HCT116 (cell line): ENCODE measurements at regions not wholly inside any gene's neighbourhood (a gene's known extent, or its start where the extent isn't known, plus 50 kb on each side); places are given as distances from the start of the nearest gene placed in this dataset.

Source experiments
- ATAC-seq: fragments of 200-7000 bp; cut with Tn5 transposase; 2 replicates; pipeline ENCODE4 v1.9.1; 2020; ENCODE audit warnings: mild to moderate bottlenecking, moderate library complexity
- BruUV-seq: library from RNA; stranded (reverse); fragments of 400-500 nt; replicated peaks from 2 replicates; lab custom pipeline; 2021; lab: Mats Ljungman, UMichigan
- CTCF ChIA-PET: fragments of 300-600 bp; sonication (Branson Sonifier 250); formaldehyde crosslinking; loops from one replicate; lab custom pipeline; 2021; ENCODE audit warnings: antibody characterized with exemption; lab: Charles Lee
- POLR2A ChIA-PET: fragments of 300-600, 350-600 bp; sonication (Branson Sonifier 250); formaldehyde crosslinking; loops from one replicate; lab custom pipeline; 2021; ENCODE audit warnings: antibody characterized with exemption; lab: Charles Lee
- RAD21 ChIA-PET, 2 experiments: fragments of 300-600 bp; sonication (Branson Sonifier 250); formaldehyde crosslinking; loops; one replicate each; lab custom pipeline; 2023; ENCODE audit warnings: low total read pairs in 2 of 2; ENCODE audit not compliant: uncharacterized antibody in 2 of 2, unreplicated experiment in 2 of 2, low non-redundant PET in 1 of 2; lab: Charles Lee
- DNase-seq: peaks from one replicate; pipeline ENCODE4 v3.0.0-alpha.2; 2010; ENCODE audit warnings: low read depth, low spot score
- H2AFZ ChIP-seq: fragments of 200-600 bp; shearing (Covaris generic), sonication (generic); 2 replicates; pipeline ENCODE4 v1.6.1; 2017; ENCODE audit warnings: low read depth, mixed run types, mixed read lengths, antibody characterized with exemption, low read length; ENCODE audit not compliant: poor library complexity, severe bottlenecking
- H3K27ac ChIP-seq: 2 replicates; pipeline ENCODE4 v1.5.1; 2012; ENCODE audit warnings: low read depth, low read length
- H3K27me3 ChIP-seq: fragments of 200-600 bp; sonication (generic); 2 replicates; pipeline ENCODE4 v1.6.1; 2016; ENCODE audit warnings: mixed run types, low read length, mixed read lengths; ENCODE audit not compliant: insufficient read depth
- H3K36me3 ChIP-seq, 2 experiments: fragments of 200-500 bp in 1 of 2; fragments of 200-600 bp in 1 of 2; sonication (Bioruptor generic) in 1 of 2; sonication (generic) in 1 of 2; 2 replicates each; pipeline versions ENCODE4 v1.5.1 to v1.6.1; 2014 to 2016; ENCODE audit warnings: low read length in 2 of 2, inconsistent platforms in 1 of 2, mixed read lengths in 1 of 2, mixed run types in 1 of 2; ENCODE audit not compliant: insufficient read depth in 2 of 2, control insufficient read depth in 1 of 2
- H3K4me1 ChIP-seq, 2 experiments: fragments of 200-600 bp in 1 of 2; sonication (generic) in 1 of 2; 2 replicates each; pipeline versions ENCODE4 v1.5.1 to v1.6.1; 2012 to 2017; ENCODE audit warnings: low read length in 2 of 2, inconsistent platforms in 1 of 2, mild to moderate bottlenecking in 1 of 2, mixed read lengths in 1 of 2, mixed run types in 1 of 2, moderate library complexity in 1 of 2; ENCODE audit not compliant: insufficient read depth in 2 of 2, control insufficient read depth in 1 of 2
- H3K4me2 ChIP-seq: fragments of 200-600 bp; sonication (generic); 2 replicates; pipeline ENCODE4 v1.6.1; 2017; ENCODE audit warnings: mixed run types, low read length, mixed read lengths
- H3K4me3 ChIP-seq, 2 experiments: fragments of 200-600 bp in 1 of 2; sonication (generic) in 1 of 2; replicated peaks in 1 of 2; 2 replicates each; pipeline ENCODE4 v1.5.1; 2011 to 2016; ENCODE audit warnings: low read length in 2 of 2, control low read depth in 1 of 2, low read depth in 1 of 2, mild to moderate bottlenecking in 1 of 2, mixed read lengths in 1 of 2, mixed run types in 1 of 2
- H3K79me2 ChIP-seq: fragments of 200-600 bp; sonication (generic); 2 replicates; pipeline ENCODE4 v1.6.1; 2017; ENCODE audit warnings: mild to moderate bottlenecking, mixed run types, low read length, moderate library complexity, mixed read lengths; ENCODE audit not compliant: insufficient read depth
- H3K9ac ChIP-seq: fragments of 200-600 bp; sonication (generic); 2 replicates; pipeline ENCODE4 v1.6.1; 2016; ENCODE audit warnings: low read length, mixed read lengths
- H3K9me2 ChIP-seq: fragments of 200-600 bp; sonication (generic), shearing (Covaris generic); 2 replicates; pipeline ENCODE4 v1.6.1; 2017; ENCODE audit warnings: mixed run types, mild to moderate bottlenecking, moderate library complexity; ENCODE audit not compliant: insufficient read depth
- H3K9me3 ChIP-seq, 2 experiments: fragments of 200-500 bp in 1 of 2; fragments of 200-600 bp in 1 of 2; sonication (Bioruptor generic) in 1 of 2; sonication (generic) in 1 of 2; 2 replicates each; pipeline ENCODE4 v1.6.1; 2014 to 2017; ENCODE audit warnings: low read length in 2 of 2, mixed read lengths in 2 of 2, inconsistent platforms in 1 of 2, low read depth in 1 of 2, mild to moderate bottlenecking in 1 of 2, mixed run types in 1 of 2, moderate library complexity in 1 of 2; ENCODE audit not compliant: control insufficient read depth in 1 of 2, insufficient read depth in 1 of 2
- H4K20me1 ChIP-seq: fragments of 200-600 bp; sonication (generic), shearing (Covaris generic); 2 replicates; pipeline ENCODE4 v1.6.1; 2017; ENCODE audit warnings: mixed run types, mild to moderate bottlenecking, moderate library complexity; ENCODE audit not compliant: insufficient read depth
- CBX3 ChIP-seq: IDR thresholded peaks from 2 replicates; pipeline ENCODE4 v1.6.1; 2012; ENCODE audit warnings: low read depth
- EGR1 ChIP-seq: IDR thresholded peaks from 2 replicates; pipeline ENCODE4 v1.6.1; 2012; ENCODE audit warnings: low read depth
- ELF1 ChIP-seq: IDR thresholded peaks from 2 replicates; pipeline ENCODE4 v1.6.1; 2012; ENCODE audit warnings: low read depth, borderline replicate concordance
- EZH2 ChIP-seq: fragments of 200-600 bp; sonication (generic); IDR thresholded peaks from 2 replicates; pipeline ENCODE4 v1.6.1; 2017; ENCODE audit warnings: antibody characterized with exemption, mixed run types
- EZH2phosphoT487 ChIP-seq: fragments of 200-600 bp; IDR thresholded peaks from 2 replicates; pipeline ENCODE4 v1.6.1; 2018; ENCODE audit warnings: antibody characterized with exemption, borderline replicate concordance
- FOSL1 ChIP-seq: IDR thresholded peaks from 2 replicates; pipeline ENCODE4 v1.6.1; 2012; ENCODE audit warnings: low read depth
- POLR2A ChIP-seq: IDR thresholded peaks from 2 replicates; pipeline ENCODE4 v1.7.0; 2011; ENCODE audit warnings: borderline replicate concordance; ENCODE audit not compliant: insufficient read depth, insufficient read length; ENCODE audit errors: extremely low read depth
- POLR2AphosphoS5 ChIP-seq: IDR thresholded peaks from 2 replicates; pipeline ENCODE4 v1.6.1; 2011; ENCODE audit warnings: mild to moderate bottlenecking, low read depth, low read length, moderate library complexity
- RAD21 ChIP-seq: IDR thresholded peaks from 2 replicates; pipeline ENCODE4 v1.6.1; 2012; ENCODE audit warnings: low read depth, mild to moderate bottlenecking
- SP1 ChIP-seq: IDR thresholded peaks from 2 replicates; pipeline ENCODE4 v1.6.1; 2012; ENCODE audit warnings: low read depth
- SRF ChIP-seq: IDR thresholded peaks from 2 replicates; pipeline ENCODE4 v1.6.1; 2012; ENCODE audit warnings: low read depth
- TCF7L2 ChIP-seq: IDR thresholded peaks from 2 replicates; pipeline ENCODE4 v1.7.0; 2011; ENCODE audit warnings: borderline replicate concordance, inconsistent platforms; ENCODE audit not compliant: insufficient read depth, insufficient read length; ENCODE audit errors: extremely low read depth
- YY1 ChIP-seq: IDR thresholded peaks from 2 replicates; pipeline ENCODE4 v1.6.1; 2011; ENCODE audit warnings: low read length, low read depth, moderate library complexity, mild to moderate bottlenecking; ENCODE audit not compliant: insufficient replicate concordance; ENCODE audit errors: extremely low read depth
- ZFX ChIP-seq: fragments of 450-650 bp; IDR thresholded peaks from 2 replicates; pipeline ENCODE4 v1.6.1; 2017
- ZNF274 ChIP-seq: fragments of 200-500 bp; sonication (Bioruptor generic); IDR thresholded peaks from 2 replicates; pipeline ENCODE4 v1.6.1; 2014; ENCODE audit warnings: mild to moderate bottlenecking, low read depth, low read length, inconsistent platforms
- intact Hi-C: fragments of 100-400 bp; cut with micrococcal nuclease; formaldehyde crosslinking; loops from 2 replicates; pipeline ENCODE4 v1.10.0; 2022
- TF ChIP-seq, protein P1 (sequence below): IDR thresholded peaks from 2 replicates; pipeline ENCODE4 v1.6.1; 2012
- TF ChIP-seq, protein P2 (sequence below): IDR thresholded peaks from 2 replicates; pipeline ENCODE4 v1.6.1; 2011; ENCODE audit warnings: mild to moderate bottlenecking, low read length, moderate library complexity; ENCODE audit not compliant: insufficient replicate concordance; ENCODE audit errors: extremely low read depth

DNA sequence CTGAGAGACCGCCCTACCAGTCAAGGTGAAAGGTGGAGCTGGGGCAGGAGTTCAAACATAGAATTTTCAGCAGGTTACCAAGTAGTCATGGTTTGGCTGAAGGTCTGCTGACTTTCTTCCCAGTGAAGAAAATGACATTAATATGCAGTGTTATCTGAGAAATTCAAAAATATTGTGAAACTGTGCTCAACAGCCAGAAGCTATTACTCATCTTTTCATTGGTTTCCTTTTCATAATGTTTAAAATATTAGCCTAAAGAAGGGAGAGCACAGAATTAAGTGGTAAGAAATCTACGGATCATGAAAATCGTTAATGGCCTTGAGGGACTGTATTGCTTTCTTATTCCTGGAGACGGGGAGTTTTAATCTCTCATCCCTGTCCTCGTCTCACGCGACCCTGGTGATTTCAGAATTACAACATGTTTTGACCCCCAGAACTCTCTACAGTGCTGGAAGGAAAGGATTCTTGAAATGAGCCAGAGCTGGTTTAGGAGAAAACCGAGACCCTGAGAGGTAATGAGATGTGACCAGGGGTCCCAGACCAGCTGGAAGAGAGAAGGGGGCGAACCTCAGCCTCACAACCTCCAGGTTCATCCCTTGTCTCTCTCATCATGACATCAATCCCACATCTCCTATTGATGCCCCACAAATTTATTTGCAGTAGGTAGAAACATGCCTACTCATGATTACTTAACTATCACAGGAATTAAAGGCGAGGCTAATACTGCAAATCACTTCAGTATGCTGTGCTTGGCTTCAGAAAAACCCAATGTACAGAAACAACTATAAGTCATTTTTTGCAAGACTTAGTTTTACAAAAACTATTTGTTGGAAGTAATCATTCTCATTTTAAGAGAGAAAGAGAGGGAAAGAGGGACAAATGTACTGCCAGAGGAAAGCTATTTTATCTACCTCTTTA is 209.5 kb downstream of the FNDC1 start:
- H3K27ac ChIP-seq: no peak overlapping the region
- ChIA-PET RAD21 (no interaction called here), CTCF (no interaction called here), POLR2A (no interaction called here)
- no peak for ATAC-seq
- H2AFZ ChIP-seq: no peak overlapping the region
- no peaks in the 10 kb centered on the region for H3K36me3 ChIP-seq
- no peak overlapping the region for H3K4me2 ChIP-seq
- no peaks in the 10 kb centered on the region for H3K79me2 ChIP-seq
- no peak for DNase-seq
- no peaks in the 10 kb centered on the region for H3K4me1 ChIP-seq
- peaks cover 57% of the 10 kb centered on the region for H3K27me3 ChIP-seq
- intact Hi-C loops: no loop called here
- no peaks in the 10 kb centered on the region for H3K9me2 ChIP-seq
- H3K9me3 ChIP-seq: no peaks in the 10 kb centered on the region
- no peaks in the 10 kb centered on the region for H4K20me1 ChIP-seq
- no peak overlapping the region for H3K9ac ChIP-seq
- TF ChIP-seq EZH2phosphoT487: no peak
- no peak for TF ChIP-seq ELF1
- TF ChIP-seq, protein P1, sequence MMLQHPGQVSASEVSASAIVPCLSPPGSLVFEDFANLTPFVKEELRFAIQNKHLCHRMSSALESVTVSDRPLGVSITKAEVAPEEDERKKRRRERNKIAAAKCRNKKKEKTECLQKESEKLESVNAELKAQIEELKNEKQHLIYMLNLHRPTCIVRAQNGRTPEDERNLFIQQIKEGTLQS: no peak
- no peak for TF ChIP-seq POLR2A
- TF ChIP-seq ZFX: no peak
- no peak for TF ChIP-seq EGR1
- no peak for TF ChIP-seq RAD21
- no peak for TF ChIP-seq SP1
- TF ChIP-seq, all 23 proteins: peak for 0
- no peak overlapping the region for H3K4me3 ChIP-seq
- no TSS peak for BruUV-seq

DNA sequence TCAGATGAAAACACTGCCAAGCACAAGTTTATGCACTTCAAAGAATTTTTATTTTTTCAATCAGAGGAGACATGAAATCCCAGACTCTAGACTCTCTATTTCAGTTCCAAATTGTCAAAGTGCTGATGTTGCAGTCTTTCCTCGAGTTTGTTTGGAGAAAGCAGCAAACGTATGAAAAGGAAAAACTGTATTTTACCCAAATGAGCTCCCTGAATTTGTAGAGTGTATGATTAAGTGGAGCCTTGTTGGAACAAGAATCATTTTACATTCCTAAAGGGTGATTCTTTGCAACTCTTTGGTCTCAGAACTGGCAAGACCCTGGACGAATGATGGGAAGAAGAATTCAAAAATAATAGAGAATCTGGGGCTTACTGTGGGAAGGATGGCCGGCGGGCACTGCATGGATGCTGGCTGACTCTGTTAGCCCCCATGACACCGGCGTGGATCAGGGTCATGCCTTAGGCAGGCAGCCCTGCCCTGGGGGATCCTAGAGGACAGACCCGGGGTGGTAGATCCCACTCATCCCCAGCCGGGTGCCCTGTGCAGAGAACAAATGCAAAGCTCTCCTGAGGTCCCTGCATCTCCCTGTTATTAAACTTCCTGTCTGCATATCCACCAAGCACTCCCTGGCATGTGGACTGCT is 207.4 kb downstream of the FNDC1 start:
- no TSS peak for BruUV-seq
- intact Hi-C loops: no loop called here
- ChIA-PET CTCF (no interaction called here), POLR2A (no interaction called here), RAD21 (no interaction called here)
- Histone ChIP-seq H4K20me1 (no peaks in the 10 kb centered on the region), H3K27me3 (peaks cover 47% of the 10 kb centered on the region), H2AFZ (no peak overlapping the region), H3K4me2 (no peak overlapping the region), H3K4me3 (no peak overlapping the region), H3K9me3 (no peaks in the 10 kb centered on the region), H3K4me1 (no peaks in the 10 kb centered on the region), H3K9me2 (no peaks in the 10 kb centered on the region), H3K27ac (no peak overlapping the region), H3K9ac (no peak overlapping the region), H3K79me2 (no peaks in the 10 kb centered on the region), H3K36me3 (no peaks in the 10 kb centered on the region)
- TF ChIP-seq SRF (no peak), EZH2 (no peak), ZNF274 (no peak), ELF1 (no peak), POLR2AphosphoS5 (no peak), ZFX (no peak), SP1 (no peak), EZH2phosphoT487 (no peak), FOSL1 (no peak), YY1 (no peak), TCF7L2 (no peak), CBX3 (no peak)
- TF ChIP-seq, protein P2, sequence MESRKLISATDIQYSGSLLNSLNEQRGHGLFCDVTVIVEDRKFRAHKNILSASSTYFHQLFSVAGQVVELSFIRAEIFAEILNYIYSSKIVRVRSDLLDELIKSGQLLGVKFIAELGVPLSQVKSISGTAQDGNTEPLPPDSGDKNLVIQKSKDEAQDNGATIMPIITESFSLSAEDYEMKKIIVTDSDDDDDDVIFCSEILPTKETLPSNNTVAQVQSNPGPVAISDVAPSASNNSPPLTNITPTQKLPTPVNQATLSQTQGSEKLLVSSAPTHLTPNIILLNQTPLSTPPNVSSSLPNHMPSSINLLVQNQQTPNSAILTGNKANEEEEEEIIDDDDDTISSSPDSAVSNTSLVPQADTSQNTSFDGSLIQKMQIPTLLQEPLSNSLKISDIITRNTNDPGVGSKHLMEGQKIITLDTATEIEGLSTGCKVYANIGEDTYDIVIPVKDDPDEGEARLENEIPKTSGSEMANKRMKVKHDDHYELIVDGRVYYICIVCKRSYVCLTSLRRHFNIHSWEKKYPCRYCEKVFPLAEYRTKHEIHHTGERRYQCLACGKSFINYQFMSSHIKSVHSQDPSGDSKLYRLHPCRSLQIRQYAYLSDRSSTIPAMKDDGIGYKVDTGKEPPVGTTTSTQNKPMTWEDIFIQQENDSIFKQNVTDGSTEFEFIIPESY: no peak
- TF ChIP-seq, protein P1: no peak
- DNase-seq (no peak), ATAC-seq (no peak)
